WTC11 (cell line): ENCODE measurements at regions not wholly inside any gene's neighbourhood (a gene's known extent, or its start where the extent isn't known, plus 50 kb on each side); places are given as distances from the start of the nearest gene placed in this dataset.

ENCODE experiments used
- ATAC-seq: fragments of 200-7000 bp; cut with Tn5 transposase; 2 replicates; pipeline ENCODE4 v1.10.0; 2021; ENCODE audit warnings: mild to moderate bottlenecking, moderate library complexity
- CTCF ChIA-PET: fragments of 300-600 bp; sonication (Branson Sonifier 250); formaldehyde crosslinking; loops from one replicate; lab custom pipeline; 2021; ENCODE audit warnings: antibody characterized with exemption; lab: Charles Lee
- POLR2A ChIA-PET: fragments of 350-600 bp; sonication (Branson Sonifier 250); formaldehyde crosslinking; loops from one replicate; lab custom pipeline; 2021; ENCODE audit warnings: antibody characterized with exemption; lab: Charles Lee
- DNase-seq: peaks from one replicate; pipeline ENCODE4 v3.0.0; 2021; ENCODE audit warnings: low spot score
- H3K27ac Mint-ChIP-seq: 2 replicates; pipeline ENCODE4 v1.8.0; 2021; ENCODE audit warnings: mixed read lengths
- H3K27me3 Mint-ChIP-seq: 2 replicates; pipeline ENCODE4 v1.8.0; 2021; ENCODE audit warnings: low read depth, mild to moderate bottlenecking, moderate library complexity, mixed read lengths
- H3K36me3 Mint-ChIP-seq: 2 replicates; pipeline ENCODE4 v1.8.0; 2021; ENCODE audit warnings: mixed read lengths
- H3K4me1 Mint-ChIP-seq: 2 replicates; pipeline ENCODE4 v1.8.0; 2022; ENCODE audit warnings: mixed read lengths
- H3K4me3 Mint-ChIP-seq: 2 replicates; pipeline ENCODE4 v1.8.0; 2021; ENCODE audit warnings: mild to moderate bottlenecking, moderate library complexity, mixed read lengths
- H3K9me3 Mint-ChIP-seq: 2 replicates; pipeline ENCODE4 v1.8.0; 2021; ENCODE audit warnings: mixed read lengths
- ATF2 ChIP-seq: sonication (generic); formaldehyde crosslinking; IDR thresholded peaks from 2 replicates; pipeline ENCODE4 v1.8.1; 2022; ENCODE audit warnings: low read depth, missing genetic modification reagents, borderline replicate concordance
- CREB1 ChIP-seq: sonication (generic); formaldehyde crosslinking; IDR thresholded peaks from 2 replicates; pipeline ENCODE4 v1.8.0; 2023; ENCODE audit warnings: mild to moderate bottlenecking, missing genetic modification reagents
- CREM ChIP-seq: sonication (generic); formaldehyde crosslinking; IDR thresholded peaks from 2 replicates; pipeline ENCODE4 v1.8.1; 2022; ENCODE audit warnings: mild to moderate bottlenecking, missing genetic modification reagents, moderate library complexity
- ESRRA ChIP-seq: sonication (generic); formaldehyde crosslinking; IDR thresholded peaks from 2 replicates; pipeline ENCODE4 v1.8.1; 2022; ENCODE audit warnings: mild to moderate bottlenecking, missing genetic modification reagents, borderline replicate concordance
- ETV6 ChIP-seq: sonication (generic); formaldehyde crosslinking; IDR thresholded peaks from 2 replicates; pipeline ENCODE4 v1.8.1; 2022; ENCODE audit warnings: mild to moderate bottlenecking, missing genetic modification reagents
- FOXJ3 ChIP-seq: sonication (generic); formaldehyde crosslinking; IDR thresholded peaks from 2 replicates; pipeline ENCODE4 v1.9.0; 2021; ENCODE audit warnings: missing genetic modification reagents, mild to moderate bottlenecking, borderline replicate concordance
- FOXP1 ChIP-seq: sonication (generic); formaldehyde crosslinking; IDR thresholded peaks from 2 replicates; pipeline ENCODE4 v1.8.0; 2022; ENCODE audit warnings: missing genetic modification reagents, mild to moderate bottlenecking, moderate library complexity, borderline replicate concordance
- GRHL2 ChIP-seq: fragments of 250-450 bp; sonication (Bioruptor Pico); IDR thresholded peaks from 2 replicates; pipeline ENCODE4 v1.8.0; 2022; ENCODE audit warnings: mild to moderate bottlenecking, moderate library complexity; ENCODE audit not compliant: insufficient replicate concordance, severe bottlenecking
- IRF2 ChIP-seq: sonication (generic); formaldehyde crosslinking; IDR thresholded peaks from 2 replicates; pipeline ENCODE4 v1.8.0; 2022; ENCODE audit warnings: low read depth, missing genetic modification reagents, borderline replicate concordance
- JUN ChIP-seq: sonication (generic); formaldehyde crosslinking; IDR thresholded peaks from 2 replicates; pipeline ENCODE4 v1.8.0; 2023; ENCODE audit warnings: mild to moderate bottlenecking, missing genetic modification reagents
- MXD4 ChIP-seq: fragments of 250-450 bp; sonication (Bioruptor Pico); IDR thresholded peaks from 2 replicates; pipeline ENCODE4 v1.8.0; 2021; ENCODE audit warnings: mild to moderate bottlenecking, moderate library complexity, borderline replicate concordance
- MYBL2 ChIP-seq: sonication (generic); formaldehyde crosslinking; IDR thresholded peaks from 2 replicates; pipeline ENCODE4 v1.8.1; 2023; ENCODE audit warnings: mild to moderate bottlenecking, moderate library complexity, missing genetic modification reagents
- NR2C2 ChIP-seq: sonication (generic); formaldehyde crosslinking; IDR thresholded peaks from 2 replicates; pipeline ENCODE4 v1.8.0; 2022; ENCODE audit warnings: mild to moderate bottlenecking, missing genetic modification reagents
- NR3C1 ChIP-seq: sonication (generic); formaldehyde crosslinking; conservative IDR thresholded peaks from 2 replicates; pipeline ENCODE4 v1.8.1; 2023; ENCODE audit warnings: low read depth, mild to moderate bottlenecking, missing genetic modification reagents
- OVOL2 ChIP-seq: fragments of 250-450 bp; sonication (Bioruptor Pico); IDR thresholded peaks from 2 replicates; pipeline ENCODE4 v1.9.0; 2021; ENCODE audit warnings: mild to moderate bottlenecking, borderline replicate concordance
- PRRX2 ChIP-seq: fragments of 250-450 bp; sonication (Bioruptor Pico); IDR thresholded peaks from 2 replicates; pipeline ENCODE4 v1.8.0; 2021; ENCODE audit warnings: mild to moderate bottlenecking
- STAT6 ChIP-seq: sonication (generic); formaldehyde crosslinking; conservative IDR thresholded peaks from 2 replicates; pipeline ENCODE4 v1.8.1; 2023; ENCODE audit warnings: mild to moderate bottlenecking, low read depth, missing genetic modification reagents, moderate library complexity
- TCF7 ChIP-seq: sonication (generic); formaldehyde crosslinking; IDR thresholded peaks from 2 replicates; pipeline ENCODE4 v1.8.0; 2022; ENCODE audit warnings: mild to moderate bottlenecking, low read depth, missing genetic modification reagents, moderate library complexity
- TEAD4 ChIP-seq: sonication (generic); formaldehyde crosslinking; IDR thresholded peaks from 2 replicates; pipeline ENCODE4 v1.8.0; 2022; ENCODE audit warnings: mild to moderate bottlenecking, missing genetic modification reagents
- TP53 ChIP-seq: sonication (generic); formaldehyde crosslinking; IDR thresholded peaks from 2 replicates; pipeline ENCODE4 v1.8.1; 2023; ENCODE audit warnings: mild to moderate bottlenecking, missing genetic modification reagents
- USF2 ChIP-seq: sonication (generic); formaldehyde crosslinking; IDR thresholded peaks from 2 replicates; pipeline ENCODE4 v1.8.1; 2023; ENCODE audit warnings: mild to moderate bottlenecking, missing genetic modification reagents, moderate library complexity
- ZNF396 ChIP-seq: fragments of 250-450 bp; sonication (Bioruptor Pico); IDR thresholded peaks from 2 replicates; pipeline ENCODE4 v1.8.0; 2021; ENCODE audit warnings: mild to moderate bottlenecking, moderate library complexity, borderline replicate concordance
- ZNF416 ChIP-seq: fragments of 250-450 bp; sonication (Bioruptor Pico); IDR thresholded peaks from 2 replicates; pipeline ENCODE4 v1.9.0; 2021; ENCODE audit warnings: mild to moderate bottlenecking, inconsistent platforms
- ZNF671 ChIP-seq: fragments of 250-450 bp; sonication (Bioruptor Pico); IDR thresholded peaks from 2 replicates; pipeline ENCODE4 v1.8.0; 2021; ENCODE audit warnings: mild to moderate bottlenecking
- TF ChIP-seq, protein P1 (sequence below): sonication (generic); formaldehyde crosslinking; IDR thresholded peaks from 2 replicates; pipeline ENCODE4 v1.8.1; 2023; ENCODE audit warnings: mild to moderate bottlenecking, missing genetic modification reagents, moderate library complexity
- TF ChIP-seq, protein P2 (sequence below): fragments of 250-450 bp; sonication (Bioruptor Pico); IDR thresholded peaks from 2 replicates; pipeline ENCODE4 v1.9.0; 2021; ENCODE audit warnings: moderate library complexity, mild to moderate bottlenecking, inconsistent platforms, borderline replicate concordance
- TF ChIP-seq, protein P3 (sequence below): sonication (generic); formaldehyde crosslinking; IDR thresholded peaks from 2 replicates; pipeline ENCODE4 v1.8.0; 2023; ENCODE audit warnings: missing genetic modification reagents
- TF ChIP-seq, protein P4 (sequence below): sonication (generic); formaldehyde crosslinking; IDR thresholded peaks from 2 replicates; pipeline ENCODE4 v1.8.0; 2022; ENCODE audit warnings: mild to moderate bottlenecking, missing genetic modification reagents
- TF ChIP-seq, protein P5 (sequence below): sonication (generic); formaldehyde crosslinking; IDR thresholded peaks from 2 replicates; pipeline ENCODE4 v1.8.1; 2023; ENCODE audit warnings: mild to moderate bottlenecking, missing genetic modification reagents

DNA sequence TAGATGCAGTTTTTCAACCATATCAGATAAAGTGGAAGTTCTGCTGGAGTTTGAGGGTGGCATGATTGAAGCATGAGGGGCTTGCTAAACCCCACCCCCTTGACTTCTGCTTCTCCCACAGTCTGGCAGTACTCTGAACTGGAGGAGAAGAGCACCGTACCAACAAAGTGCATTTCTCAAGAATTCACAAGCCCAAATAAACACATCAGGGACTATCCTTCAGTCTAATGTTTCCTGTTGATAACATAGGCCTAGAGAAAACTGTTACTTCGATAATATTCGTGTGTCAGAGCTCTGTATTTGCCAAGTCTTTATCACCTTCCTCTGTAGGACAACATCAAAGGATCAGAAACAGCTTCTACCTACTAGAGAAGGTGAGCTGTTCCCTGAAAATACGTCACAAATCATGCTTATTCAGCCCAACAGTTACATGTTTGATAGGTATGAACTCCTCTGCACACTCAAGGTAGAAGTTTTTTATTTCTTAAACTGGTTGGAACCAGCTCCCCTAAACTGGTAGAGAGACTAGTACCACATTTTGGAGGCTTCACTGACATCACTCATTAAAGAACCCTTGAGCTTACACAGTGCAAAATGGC lies 117.8 kb upstream of the PRNP start:
- CTCF ChIA-PET, result interaction anchor here (0.6 to 2.2 kb wide), 29 partner anchors 9 to 375 kb away, joined by 3 to 16 read pairs (median 4); no protein-coding TSS in a partner anchor
- H3K4me1 Mint-ChIP-seq, result peaks cover 9% of the 10 kb centered on the region

GRCh38 chr20:4567170-4567569 lies 119.1 kb upstream of the PRNP start:
- Mint-ChIP-seq H3K27ac (no peak overlapping the region), H3K4me3 (no peak overlapping the region), H3K27me3 (peaks cover 17% of the 10 kb centered on the region), H3K36me3 (no peaks in the 10 kb centered on the region), H3K4me1 (peaks cover 10% of the 10 kb centered on the region), H3K9me3 (peaks cover 34% of the 10 kb centered on the region)
- ChIA-PET CTCF (interaction anchor here (2.2 kb wide), 1 partner anchor 14 kb away, joined by 16 read pairs; no protein-coding TSS in a partner anchor), POLR2A (no interaction called here)
- DNase-seq (no peak), ATAC-seq (no peak)
- TF ChIP-seq ESRRA (CRISPR knock-in tag) (no peak), ETV6 (no peak), OVOL2 (no peak), ZNF396 (no peak), CREM (no peak), ZNF416 (CRISPR knock-in tag) (no peak), MXD4 (CRISPR knock-in tag) (no peak), USF2 (no peak), FOXP1 (CRISPR knock-in tag) (no peak), CREB1 (CRISPR knock-in tag) (no peak), TEAD4 (CRISPR knock-in tag) (no peak), STAT6 (CRISPR knock-in tag) (no peak), PRRX2 (no peak), ZNF671 (CRISPR knock-in tag) (no peak), ATF2 (CRISPR knock-in tag) (no peak), NR2C2 (CRISPR knock-in tag) (no peak)
- TF ChIP-seq, protein P1, sequence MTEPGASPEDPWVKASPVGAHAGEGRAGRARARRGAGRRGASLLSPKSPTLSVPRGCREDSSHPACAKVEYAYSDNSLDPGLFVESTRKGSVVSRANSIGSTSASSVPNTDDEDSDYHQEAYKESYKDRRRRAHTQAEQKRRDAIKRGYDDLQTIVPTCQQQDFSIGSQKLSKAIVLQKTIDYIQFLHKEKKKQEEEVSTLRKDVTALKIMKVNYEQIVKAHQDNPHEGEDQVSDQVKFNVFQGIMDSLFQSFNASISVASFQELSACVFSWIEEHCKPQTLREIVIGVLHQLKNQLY (CRISPR knock-in tag), result no peak
- TF ChIP-seq, protein P2, sequence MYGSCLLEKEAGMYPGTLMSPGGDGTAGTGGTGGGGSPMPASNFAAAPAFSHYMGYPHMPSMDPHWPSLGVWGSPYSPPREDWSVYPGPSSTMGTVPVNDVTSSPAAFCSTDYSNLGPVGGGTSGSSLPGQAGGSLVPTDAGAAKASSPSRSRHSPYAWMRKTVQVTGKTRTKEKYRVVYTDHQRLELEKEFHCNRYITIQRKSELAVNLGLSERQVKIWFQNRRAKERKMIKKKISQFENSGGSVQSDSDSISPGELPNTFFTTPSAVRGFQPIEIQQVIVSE (CRISPR knock-in tag), result no peak
- TF ChIP-seq, protein P3, sequence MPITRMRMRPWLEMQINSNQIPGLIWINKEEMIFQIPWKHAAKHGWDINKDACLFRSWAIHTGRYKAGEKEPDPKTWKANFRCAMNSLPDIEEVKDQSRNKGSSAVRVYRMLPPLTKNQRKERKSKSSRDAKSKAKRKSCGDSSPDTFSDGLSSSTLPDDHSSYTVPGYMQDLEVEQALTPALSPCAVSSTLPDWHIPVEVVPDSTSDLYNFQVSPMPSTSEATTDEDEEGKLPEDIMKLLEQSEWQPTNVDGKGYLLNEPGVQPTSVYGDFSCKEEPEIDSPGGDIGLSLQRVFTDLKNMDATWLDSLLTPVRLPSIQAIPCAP (CRISPR knock-in tag), result no peak

More for the DNA sequence above, 117.8 kb upstream of the PRNP start:
- H3K4me3 Mint-ChIP-seq, result no peak overlapping the region
- POLR2A ChIA-PET, result no interaction called here
- H3K27ac Mint-ChIP-seq, result no peak overlapping the region
- no peaks in the 10 kb centered on the region for H3K36me3 Mint-ChIP-seq
- DNase-seq (no peak), ATAC-seq (no peak)
- H3K9me3 Mint-ChIP-seq, result peaks cover 34% of the 10 kb centered on the region
- TF ChIP-seq, protein P4, sequence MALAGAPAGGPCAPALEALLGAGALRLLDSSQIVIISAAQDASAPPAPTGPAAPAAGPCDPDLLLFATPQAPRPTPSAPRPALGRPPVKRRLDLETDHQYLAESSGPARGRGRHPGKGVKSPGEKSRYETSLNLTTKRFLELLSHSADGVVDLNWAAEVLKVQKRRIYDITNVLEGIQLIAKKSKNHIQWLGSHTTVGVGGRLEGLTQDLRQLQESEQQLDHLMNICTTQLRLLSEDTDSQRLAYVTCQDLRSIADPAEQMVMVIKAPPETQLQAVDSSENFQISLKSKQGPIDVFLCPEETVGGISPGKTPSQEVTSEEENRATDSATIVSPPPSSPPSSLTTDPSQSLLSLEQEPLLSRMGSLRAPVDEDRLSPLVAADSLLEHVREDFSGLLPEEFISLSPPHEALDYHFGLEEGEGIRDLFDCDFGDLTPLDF (CRISPR knock-in tag), result no peak
- TF ChIP-seq GRHL2 (CRISPR knock-in tag) (no peak), NR3C1 (CRISPR knock-in tag) (no peak), FOXJ3 (CRISPR knock-in tag) (no peak), ZNF396 (no peak), JUN (CRISPR knock-in tag) (no peak), TP53 (CRISPR knock-in tag) (no peak), TCF7 (CRISPR knock-in tag) (no peak), MYBL2 (no peak), IRF2 (CRISPR knock-in tag) (no peak)
- TF ChIP-seq, protein P5, sequence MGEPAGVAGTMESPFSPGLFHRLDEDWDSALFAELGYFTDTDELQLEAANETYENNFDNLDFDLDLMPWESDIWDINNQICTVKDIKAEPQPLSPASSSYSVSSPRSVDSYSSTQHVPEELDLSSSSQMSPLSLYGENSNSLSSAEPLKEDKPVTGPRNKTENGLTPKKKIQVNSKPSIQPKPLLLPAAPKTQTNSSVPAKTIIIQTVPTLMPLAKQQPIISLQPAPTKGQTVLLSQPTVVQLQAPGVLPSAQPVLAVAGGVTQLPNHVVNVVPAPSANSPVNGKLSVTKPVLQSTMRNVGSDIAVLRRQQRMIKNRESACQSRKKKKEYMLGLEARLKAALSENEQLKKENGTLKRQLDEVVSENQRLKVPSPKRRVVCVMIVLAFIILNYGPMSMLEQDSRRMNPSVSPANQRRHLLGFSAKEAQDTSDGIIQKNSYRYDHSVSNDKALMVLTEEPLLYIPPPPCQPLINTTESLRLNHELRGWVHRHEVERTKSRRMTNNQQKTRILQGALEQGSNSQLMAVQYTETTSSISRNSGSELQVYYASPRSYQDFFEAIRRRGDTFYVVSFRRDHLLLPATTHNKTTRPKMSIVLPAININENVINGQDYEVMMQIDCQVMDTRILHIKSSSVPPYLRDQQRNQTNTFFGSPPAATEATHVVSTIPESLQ (CRISPR knock-in tag), result no peak
- TF ChIP-seq, all 79 proteins: peak for 0
- H3K27me3 Mint-ChIP-seq, result peaks cover 17% of the 10 kb centered on the region
